Loucy (cell line): ENCODE measurements at regions not wholly inside any gene's neighbourhood (a gene's known extent, or its start where the extent isn't known, plus 50 kb on each side); places are given as distances from the start of the nearest gene placed in this dataset.

Experiments
- CTCF ChIP-seq: fragments of 200-600 bp; sonication (generic); conservative IDR thresholded peaks from 2 replicates; pipeline ENCODE4 v1.5.1; 2014; ENCODE audit warnings: mild to moderate bottlenecking, antibody characterized with exemption, low read length
- EZH2phosphoT487 ChIP-seq: fragments of 200-600 bp; IDR thresholded peaks from 2 replicates; pipeline ENCODE4 v1.6.1; 2018; ENCODE audit warnings: antibody characterized with exemption, mild to moderate bottlenecking, moderate library complexity, borderline replicate concordance

- TF ChIP-seq CTCF, result no peak
- no peak for TF ChIP-seq EZH2phosphoT487
These were observed 955.7 kb upstream of the SLC10A2 start for GRCh38 chr13:104021806-104022397.
